ENCODE measurements at regions not wholly inside any gene's neighbourhood (a gene's known extent, or its start where the extent isn't known, plus 50 kb on each side); places are given as distances from the start of the nearest gene placed in this dataset.

DNA sequence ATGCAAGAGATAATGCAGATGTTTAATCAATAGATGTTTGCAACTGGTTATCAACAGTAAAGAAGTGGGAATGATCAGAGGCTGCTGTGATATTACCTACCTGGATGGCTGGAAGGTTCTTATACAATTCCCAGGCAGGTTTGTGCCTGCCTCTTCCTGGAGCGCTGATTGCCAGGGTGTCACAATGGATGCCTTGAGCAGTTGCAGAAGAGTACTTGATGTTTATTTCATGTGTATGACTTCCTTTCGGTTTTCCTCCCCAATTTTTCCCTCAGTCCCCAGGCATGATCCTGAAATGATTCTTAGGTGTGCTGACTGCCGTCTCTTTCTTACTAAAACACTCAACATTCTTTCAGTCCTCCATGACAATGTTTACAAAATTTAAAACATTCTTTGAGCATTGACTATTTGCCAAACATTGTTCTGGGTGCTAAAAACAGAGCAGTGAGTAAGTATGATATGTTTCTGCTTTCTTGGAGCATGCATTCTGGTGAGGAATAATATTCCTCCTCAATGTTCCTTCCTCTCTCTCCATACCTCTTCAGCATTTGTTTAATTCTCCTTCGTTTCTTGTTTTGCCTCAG, 416.6 kb upstream of the TRIB2 start:
- DNase-seq = no peak

DNA sequence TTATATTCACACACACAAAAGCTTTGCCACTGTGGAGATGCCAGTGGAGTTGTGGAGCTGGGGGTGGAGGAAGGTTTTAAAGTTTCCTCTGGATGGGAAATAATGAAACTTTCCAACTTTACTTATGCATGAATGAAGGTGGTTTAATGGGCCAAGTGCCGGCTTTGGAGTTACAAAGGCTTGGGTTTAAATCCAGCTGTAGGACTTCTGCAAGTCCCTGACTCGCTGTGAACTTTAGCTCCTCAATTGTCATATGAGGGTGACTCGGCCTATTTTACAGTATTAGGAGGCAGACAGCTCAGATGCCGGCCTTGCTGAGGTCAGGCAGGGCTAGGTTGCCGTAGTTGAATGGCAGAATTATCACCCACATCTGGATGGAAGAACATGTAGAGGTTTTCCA, 415.8 kb upstream of the TRIB2 start:
- DNase-seq = no peak

DNA sequence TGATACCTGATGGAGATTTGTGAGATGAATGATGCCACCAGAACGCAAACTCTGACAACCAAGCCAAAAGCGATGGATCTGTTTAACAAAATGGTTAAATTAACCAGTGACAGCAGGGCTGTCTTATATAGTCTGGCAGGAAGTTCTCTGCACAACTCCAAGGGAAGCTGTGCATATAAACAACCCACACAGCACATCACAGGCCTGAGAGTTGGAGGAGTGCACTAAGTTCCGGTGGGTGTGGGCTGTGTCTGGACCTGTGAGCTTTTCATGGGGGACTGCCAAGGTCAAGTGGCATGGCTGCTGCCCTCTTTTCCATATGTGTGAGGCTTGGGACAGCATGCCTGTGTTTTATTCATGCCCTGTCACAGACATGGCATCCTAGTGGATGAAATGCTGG, 414.6 kb upstream of the TRIB2 start:
- DNase-seq = no peak

DNA sequence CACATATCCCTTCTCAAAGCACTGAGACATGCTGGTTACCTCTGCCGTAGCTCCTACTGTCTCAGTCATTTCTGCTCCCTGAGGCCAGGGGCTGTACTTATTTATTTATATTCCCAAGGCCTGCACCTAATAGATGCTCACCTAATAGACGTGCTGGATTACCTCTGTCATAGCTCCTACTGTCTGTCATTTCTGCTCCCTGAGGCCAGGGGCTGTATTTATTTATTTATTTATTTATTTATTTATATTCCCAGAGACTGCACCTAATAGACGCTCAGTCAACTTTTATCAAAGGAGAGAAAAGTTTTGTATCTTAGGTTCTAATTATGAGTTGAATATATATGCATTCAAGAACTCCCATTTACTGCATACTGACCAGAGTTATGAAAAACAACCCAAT, 414.0 kb upstream of the TRIB2 start:
- no peak for DNase-seq

DNA sequence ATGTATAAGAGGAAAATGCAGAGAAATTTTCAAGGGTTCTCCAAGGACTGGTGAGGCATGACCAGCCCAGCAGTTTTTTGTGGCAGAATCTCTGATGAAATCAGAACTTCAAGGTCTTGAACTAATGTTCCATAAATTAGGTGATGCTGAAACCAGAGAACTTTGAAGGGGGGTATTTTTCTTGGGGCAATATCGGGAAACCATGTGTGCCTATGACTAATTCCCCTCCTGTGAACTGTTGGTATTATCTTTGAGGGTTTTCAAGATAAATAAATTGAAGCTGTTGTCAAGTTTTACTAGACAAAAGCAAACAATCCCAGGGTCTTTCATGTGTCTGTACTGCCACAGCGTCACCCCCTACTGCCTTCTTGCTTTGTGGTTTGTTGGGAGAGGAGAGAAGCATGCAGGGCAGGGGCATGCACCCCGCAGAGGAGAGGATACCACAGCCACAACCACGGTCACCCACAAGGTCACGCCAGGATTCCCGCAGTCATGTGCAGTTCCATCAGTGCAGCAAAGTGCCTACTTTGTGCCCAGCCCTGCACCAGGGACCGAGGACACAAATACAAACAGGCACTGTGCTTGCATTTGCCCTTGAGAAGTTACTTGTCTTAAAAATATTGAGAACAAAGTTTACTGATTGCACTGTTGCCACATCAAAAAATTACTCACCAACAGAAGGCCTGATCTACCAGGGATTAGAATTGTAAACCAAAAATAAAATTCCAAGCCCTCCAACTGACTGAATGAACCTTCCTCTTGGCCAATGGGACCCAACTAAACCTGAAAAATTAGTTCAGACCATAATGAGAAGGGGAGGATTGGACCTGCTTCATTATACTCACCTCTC, 413.3 kb upstream of the TRIB2 start:
- no peak for DNase-seq

DNA sequence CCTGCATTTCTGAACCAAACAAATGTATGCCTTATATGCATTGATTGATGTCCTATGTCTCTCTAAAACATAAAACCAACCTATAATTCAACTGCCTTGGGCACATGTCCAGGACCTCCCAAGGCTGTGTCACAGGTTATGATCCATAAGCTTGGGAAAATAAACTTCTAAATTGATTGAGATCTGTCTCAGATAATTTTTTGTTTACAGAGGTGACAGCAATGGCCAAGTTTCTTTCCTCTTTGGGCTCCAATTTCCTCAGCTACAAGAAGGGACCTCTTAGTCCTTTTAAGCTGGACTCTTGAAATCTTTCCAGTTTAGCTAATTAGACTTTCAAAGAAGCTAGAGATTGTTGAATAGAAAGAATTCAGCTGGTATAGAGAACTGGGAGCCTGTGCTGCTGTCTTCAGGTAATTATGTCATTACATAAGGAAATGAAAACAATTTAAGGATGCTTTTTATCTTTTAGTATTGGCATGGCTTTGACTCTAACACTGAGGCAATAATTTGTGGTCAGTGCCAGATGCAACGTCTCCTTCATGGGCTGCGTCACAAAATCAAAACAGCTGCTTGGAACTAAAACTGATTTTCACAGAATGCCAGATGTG, 412.1 kb upstream of the TRIB2 start:
- DNase-seq = no peak

DNA sequence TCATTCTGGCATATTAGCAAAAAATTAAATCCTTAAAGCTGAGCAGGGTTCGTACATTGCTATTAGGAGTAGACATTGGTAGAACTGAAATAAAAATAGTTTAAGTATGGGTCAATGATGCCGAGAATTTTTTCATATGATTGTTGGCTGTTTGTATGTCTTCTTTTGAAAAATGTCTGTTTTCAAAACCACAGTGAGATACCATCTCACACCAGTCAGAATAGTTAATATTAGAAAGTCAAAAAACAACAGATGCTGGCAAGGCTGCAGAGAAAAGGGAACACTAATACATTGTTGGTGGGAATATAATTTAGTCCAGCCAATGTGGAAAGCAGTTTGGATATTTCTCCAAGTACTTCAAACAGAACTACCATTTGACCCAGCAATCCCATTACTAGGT, 410.8 kb upstream of the TRIB2 start:
- no peak for DNase-seq

DNA sequence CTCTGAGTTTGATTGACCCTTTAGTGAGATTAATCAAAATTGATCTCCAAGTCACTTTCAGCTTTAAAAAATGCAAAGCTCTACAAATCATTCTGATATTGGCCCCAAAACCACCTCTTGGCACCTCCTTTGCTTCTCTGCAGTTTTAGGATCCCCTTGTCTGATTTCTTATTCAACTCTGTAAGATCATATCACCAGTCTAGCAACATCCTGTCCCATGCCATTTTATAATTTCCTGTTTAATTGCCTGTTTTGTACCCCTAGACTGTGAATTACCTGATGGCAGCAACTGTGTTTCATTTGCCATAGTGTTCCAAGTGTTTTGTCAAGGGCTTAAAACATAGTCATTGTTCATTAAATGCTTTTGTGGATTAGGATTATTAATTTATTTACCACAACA, 406.3 kb upstream of the TRIB2 start:
- DNase-seq = no peak

DNA sequence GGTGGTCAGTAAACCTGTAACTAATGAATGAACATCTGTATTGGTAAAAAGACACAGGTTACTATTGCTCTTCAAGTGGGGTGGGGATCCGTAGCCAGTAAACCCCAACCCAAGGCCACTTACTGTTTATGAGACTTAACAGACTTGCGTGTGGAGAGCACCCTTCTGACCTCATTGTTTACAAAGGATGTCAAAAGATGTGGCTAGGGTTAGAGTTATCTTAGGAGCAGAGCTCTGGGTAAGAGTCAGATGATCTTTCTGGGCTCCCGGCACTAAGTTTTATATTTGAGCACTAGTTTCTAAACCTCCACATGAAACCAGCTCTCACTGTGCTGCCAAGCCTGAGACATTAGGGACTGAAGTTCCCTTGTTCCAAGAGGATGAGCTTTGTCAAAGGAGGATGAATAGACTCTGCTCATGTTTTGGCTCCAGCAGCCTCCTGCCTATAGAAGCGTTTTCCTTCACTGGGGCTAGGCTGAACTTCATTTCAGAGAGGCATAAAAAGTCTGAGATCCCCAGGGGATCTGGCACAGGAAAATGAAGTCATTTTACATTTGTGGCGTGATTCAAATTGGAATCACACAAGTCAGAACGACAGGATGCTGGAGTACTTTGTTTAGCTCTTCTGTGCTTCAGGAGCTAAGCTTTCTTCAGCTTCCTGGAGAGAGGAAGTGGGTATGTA, 403.1 kb upstream of the TRIB2 start:
- no peak for DNase-seq

DNA sequence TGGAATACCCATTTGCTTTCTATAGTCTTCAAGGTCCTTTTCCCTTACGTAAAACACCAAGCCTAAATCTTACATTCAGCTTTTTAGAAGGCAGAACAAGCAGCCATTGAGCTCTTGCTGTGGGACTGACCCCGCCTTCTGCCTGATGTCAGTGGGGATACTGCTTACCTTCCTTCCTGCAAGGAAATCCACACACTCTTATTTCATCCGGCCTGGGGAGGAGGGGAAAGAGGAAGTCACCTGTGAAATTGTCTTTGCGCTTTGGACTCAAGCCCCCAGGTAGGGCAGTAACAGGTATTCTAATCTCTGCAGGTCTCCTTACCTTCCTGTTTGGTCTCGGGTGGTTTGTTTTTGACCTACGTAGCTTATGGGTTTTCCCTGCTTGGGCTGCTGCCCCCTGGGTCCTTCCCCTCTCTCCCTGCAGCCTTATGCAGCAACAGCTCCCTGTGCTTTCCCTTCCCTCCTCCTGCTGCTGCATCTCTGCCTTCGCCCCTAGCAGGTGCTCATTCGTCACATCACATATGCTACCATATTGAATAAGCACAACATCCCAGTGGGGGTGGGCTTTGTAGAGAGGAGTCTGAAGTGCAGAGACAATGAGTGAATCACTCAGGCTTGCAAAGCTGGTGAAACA, 402.5 kb upstream of the TRIB2 start:
- no peak for DNase-seq

DNA sequence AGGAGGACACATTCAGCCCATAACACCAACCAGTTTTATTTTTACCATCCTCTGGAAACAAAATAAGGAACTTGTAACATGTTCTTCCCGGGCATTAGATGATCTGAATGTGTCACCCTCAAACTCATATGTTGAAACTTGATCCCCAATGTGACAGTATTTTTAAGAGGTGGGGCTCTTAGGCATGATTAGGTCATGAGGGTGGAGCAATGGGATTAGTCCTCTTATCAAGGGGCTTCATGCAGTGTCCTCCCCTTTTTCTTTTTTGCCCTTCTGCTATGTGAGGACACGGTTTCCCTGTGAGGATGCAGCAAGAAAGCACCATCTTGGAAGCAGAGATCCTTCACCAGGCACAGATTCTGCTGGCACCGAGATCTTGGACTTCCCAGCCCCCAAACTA, 401.5 kb upstream of the TRIB2 start:
- no peak for DNase-seq

DNA sequence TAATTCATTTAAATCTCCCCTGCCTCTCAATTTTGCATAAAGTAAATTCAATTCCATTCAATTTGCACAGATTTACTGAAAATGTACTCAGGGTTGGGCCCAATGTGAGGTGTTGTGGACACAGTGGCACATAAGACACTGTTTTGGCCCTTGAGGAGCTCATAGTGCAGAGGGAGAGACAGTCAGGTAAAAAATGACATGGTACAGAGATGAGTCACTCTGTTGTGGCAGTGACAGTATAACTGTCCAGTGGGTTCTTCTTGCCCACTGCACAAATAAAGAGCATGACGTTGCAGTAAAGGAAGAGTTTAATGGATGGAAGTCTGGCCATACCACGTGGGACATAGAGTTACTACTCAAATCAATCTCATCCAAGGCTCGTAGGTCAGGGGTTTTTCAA, 400.3 kb upstream of the TRIB2 start:
- no peak for DNase-seq

DNA sequence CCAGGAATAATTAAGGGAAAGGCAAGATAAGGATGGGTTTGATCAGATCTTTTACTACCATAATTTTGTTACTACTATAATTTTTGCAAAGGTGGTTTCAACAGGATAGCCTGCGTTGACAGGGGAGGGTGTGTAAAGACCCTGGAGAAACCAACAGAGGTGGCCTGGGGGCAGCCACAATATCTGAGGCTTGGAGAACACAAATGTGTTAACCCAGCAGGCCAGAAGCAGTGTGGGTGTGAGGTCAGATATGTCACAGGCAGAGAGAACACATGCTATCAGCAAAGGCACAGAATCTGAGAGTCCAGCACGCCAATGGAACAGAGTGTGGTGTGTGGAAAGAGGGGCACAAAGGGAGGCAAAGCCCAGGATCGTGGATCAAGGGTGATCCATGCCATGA, 399.4 kb upstream of the TRIB2 start:
- no peak for DNase-seq

DNA sequence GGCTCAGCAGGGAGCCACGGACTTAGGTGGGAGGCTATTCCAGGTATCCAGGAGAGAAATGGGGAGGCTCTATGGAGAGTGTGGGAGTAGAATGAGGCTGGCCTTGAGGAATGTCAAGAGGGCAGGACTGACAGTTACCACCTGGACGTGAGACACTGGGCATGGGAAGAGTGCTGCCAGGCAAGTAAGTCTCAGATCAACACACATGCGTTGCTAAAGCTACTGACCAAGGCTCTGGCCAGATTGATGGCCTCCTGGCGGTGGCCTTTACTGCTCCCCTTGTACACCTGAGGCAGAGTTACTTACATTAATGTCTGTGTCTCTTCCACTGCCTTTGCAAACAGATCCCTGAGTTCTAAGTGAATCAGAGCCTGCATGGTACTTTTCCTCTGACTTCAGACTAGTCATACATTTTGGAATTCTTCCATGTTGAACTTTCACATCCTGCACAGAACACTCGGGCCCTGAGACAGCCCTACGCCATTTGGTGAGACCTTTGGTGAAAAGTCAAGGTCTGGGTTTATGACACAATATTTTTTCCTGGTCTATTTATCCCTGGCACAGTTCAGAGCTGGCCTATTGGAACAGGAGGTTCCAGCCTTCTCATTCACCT, 398.8 kb upstream of the TRIB2 start:
- no peak for DNase-seq

DNA sequence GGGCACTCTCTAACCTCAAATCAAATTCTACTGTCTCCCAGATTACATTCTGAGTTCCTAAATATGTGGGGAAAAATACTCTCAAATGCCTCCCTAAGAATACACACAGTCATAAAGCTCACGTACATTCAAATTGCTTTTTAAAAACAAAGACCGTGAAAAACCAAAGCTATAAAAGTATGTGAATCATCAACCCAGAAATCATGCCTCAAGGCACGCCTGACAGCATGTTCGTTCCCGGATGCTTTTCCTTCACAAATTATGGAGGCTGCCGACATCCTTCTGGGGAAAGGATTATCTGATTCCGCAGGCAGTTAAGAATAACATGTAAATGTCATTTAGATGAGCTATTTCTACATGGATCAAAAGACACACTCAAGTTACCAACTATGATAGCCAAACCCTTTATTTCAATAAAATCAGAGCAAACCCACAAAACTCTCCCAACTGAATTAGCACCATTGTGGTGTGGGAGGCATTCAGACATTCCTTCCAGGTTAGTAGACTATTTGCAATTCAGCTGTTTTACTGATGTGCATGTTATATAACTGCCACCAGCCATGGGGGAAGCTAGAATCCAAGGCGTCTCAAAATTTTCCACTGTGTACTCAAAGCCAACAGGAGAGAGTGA, 398.2 kb upstream of the TRIB2 start:
- no peak for DNase-seq

DNA sequence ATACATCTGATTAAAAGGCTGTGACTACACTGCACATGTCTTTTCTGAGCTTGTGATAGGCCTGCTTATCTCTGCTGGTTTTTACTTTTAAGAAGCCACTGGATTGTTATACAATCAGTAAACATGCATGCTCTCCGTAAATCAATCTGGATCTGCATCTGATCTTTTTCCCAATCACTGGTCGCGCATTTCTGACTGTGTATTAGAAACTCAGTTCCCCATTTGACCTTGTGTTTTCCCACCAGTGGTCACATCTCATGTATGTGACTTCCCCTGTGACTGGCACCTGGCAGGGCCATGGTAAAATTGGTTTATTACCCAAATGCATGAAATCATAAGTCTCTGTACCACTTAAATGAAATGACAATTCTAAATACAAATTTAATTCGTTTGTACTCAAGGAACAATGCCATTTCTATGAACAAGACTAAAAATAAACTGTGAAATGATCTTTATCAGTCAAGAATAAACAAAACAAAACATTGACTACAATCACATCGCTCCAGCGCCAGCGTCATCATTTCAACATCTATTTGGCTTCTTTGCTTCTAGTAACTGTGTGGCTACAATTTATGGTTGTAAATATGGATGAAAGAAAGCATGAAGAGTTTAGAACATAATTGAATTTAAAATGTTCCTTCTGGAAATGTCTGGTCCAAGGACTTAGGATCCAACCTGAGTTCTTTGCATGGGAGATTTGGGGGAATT, 396.6 kb upstream of the TRIB2 start:
- no peak for DNase-seq

DNA sequence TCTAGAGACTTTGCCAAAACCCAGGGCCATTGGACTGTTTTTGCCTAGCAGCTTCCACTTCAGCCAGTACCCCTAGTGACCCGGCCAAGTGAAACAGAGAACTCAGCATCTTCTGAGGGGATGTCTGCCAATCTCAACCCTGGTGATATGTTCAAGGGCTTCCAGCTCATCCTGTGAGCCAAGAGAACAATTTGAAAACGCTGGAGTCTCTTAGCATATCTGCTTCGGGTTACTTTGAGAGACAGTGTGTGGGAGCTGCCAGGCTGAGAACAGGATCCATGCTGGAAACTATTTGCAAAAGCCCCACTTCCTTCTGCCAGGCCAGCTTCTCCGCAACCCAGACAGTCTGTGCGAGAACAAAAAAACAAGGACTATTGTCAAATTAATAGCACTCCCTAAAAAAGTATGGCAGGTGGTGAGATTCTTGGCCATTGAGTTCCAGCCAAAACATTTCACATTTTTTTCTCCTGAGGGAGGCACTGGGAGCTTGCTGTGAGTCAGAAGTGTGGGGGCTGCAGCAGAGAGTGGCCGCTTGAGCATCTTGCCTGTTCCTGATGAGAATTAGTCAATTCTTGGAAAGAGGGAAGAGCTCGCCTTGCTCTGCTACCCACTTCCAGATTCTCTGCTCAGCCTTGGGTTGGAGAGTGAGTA, 395.6 kb upstream of the TRIB2 start:
- no peak for DNase-seq

DNA sequence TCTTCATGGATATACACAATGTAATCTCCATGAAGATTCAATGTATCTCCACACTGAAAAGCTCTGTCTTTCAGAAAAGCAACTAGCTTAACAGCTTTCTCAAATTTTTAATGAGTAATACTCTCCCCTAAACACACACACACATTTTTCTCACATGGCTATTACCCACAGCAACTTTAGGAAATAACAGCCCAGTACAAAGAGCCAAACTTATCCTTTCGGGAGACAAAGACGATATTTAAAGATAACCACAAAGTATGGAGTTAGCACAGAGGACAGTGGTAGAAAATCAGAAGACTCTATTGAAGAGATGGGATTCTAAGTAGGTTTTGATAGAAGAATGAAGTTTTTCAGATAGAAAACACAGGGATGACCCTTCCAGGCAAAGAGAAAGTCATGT, 394.9 kb upstream of the TRIB2 start:
- no peak for DNase-seq

DNA sequence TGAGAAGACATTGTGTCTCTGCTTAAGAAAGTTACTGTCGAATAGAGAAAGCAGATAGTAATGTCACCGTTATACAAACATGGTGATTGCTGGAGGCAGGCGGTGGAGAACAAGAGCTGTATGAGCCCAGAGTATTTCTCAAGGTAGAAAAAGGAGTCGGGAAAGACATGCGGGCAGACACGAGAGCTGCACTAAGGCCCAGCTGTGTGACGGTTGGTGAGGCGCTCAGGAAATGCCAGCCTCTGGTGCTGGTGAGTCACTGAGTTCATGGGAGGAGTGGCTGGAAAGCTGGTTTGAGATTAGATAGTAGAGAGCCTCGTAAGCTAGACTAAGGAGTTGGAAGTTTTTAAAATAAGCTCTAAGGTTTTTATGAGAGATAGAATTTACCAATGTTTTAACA, 390.9 kb upstream of the TRIB2 start:
- no peak for DNase-seq

DNA sequence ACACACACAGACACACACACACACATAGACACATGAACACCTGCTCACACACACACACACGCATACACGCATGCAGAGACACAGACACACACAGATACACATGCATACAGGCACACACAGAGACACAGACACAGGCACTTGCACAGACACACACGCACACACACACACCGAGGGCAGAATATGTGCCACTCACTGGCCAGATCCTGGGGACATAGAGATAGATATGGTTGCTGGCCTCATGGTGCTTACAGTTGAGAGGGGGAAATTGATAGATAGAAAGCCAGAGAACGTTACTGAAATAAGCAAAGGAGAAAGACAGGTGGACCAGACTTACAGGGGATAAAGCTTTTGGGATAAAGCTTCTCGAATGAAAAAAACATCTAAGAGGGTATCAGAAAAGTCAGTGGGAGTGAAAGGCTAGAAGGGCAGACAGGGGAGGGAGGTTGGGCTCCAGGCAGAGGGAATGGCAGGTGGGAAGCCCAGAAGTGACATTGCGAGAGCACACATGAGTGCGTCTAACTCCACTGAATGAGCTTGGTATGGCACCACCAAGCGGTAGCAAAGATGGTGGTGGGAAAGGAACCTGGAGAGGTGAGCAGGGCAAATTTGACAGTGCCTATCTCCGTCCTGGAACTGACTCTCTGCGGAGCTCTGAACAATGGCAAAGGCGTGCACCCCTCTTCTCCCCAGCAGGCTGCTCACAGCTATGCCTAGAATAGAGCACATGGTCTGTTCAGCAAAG, 390.1 kb upstream of the TRIB2 start:
- no peak for DNase-seq

Data from effector CD8-positive, alpha-beta T cell (primary cell).